H9 (cell line): ENCODE measurements at regions not wholly inside any gene's neighbourhood (a gene's known extent, or its start where the extent isn't known, plus 50 kb on each side); places are given as distances from the start of the nearest gene placed in this dataset.

ENCODE experiments used
- DNase-seq: peaks from one replicate; pipeline ENCODE4 v3.0.0-alpha.2; 2017
- H2AFZ ChIP-seq: one replicate; pipeline ENCODE4 v1.6.1; 2013; ENCODE audit warnings: mild to moderate bottlenecking, low read length, control low read depth, moderate library complexity
- H2AK5ac ChIP-seq: 2 replicates; pipeline ENCODE4 v1.6.1; 2013; ENCODE audit warnings: low read length, control low read depth, mixed read lengths; ENCODE audit not compliant: insufficient read length
- H2BK120ac ChIP-seq: one replicate; pipeline ENCODE4 v1.6.1; 2013; ENCODE audit warnings: low read depth, mild to moderate bottlenecking, low read length, control low read depth, inconsistent platforms; ENCODE audit not compliant: poor library complexity, severe bottlenecking
- H2BK12ac ChIP-seq: 2 replicates; pipeline ENCODE4 v1.6.1; 2013; ENCODE audit warnings: low read length, control low read depth, mixed read lengths, low read depth; ENCODE audit not compliant: insufficient read length
- H2BK15ac ChIP-seq: 2 replicates; pipeline ENCODE4 v1.6.1; 2013; ENCODE audit warnings: low read depth, low read length, control low read depth
- H2BK20ac ChIP-seq: one replicate; pipeline ENCODE4 v1.6.1; 2013; ENCODE audit warnings: low read depth, mild to moderate bottlenecking, low read length, control low read depth, inconsistent platforms; ENCODE audit not compliant: poor library complexity, severe bottlenecking
- H2BK5ac ChIP-seq: 2 replicates; pipeline ENCODE4 v1.6.1; 2013; ENCODE audit warnings: low read length, control low read depth, mixed read lengths; ENCODE audit not compliant: insufficient read length
- H3K14ac ChIP-seq: 2 replicates; pipeline ENCODE4 v1.6.1; 2013; ENCODE audit warnings: low read length, control low read depth; ENCODE audit not compliant: insufficient read depth
- H3K18ac ChIP-seq: 2 replicates; pipeline ENCODE4 v1.6.1; 2013; ENCODE audit warnings: low read depth, mild to moderate bottlenecking, mixed read lengths, low read length, control low read depth; ENCODE audit not compliant: insufficient read length
- H3K23ac ChIP-seq: 2 replicates; pipeline ENCODE4 v1.6.1; 2013; ENCODE audit warnings: low read length, control low read depth, mixed read lengths, low read depth; ENCODE audit not compliant: insufficient read length
- H3K23me2 ChIP-seq: 2 replicates; pipeline ENCODE4 v1.6.1; 2013; ENCODE audit warnings: low read depth, mild to moderate bottlenecking, mixed read lengths, low read length, control low read depth; ENCODE audit not compliant: insufficient read length, poor library complexity, severe bottlenecking
- H3K27ac ChIP-seq: 2 replicates; pipeline ENCODE4 v1.5.1; 2013; ENCODE audit warnings: low read length, control low read depth, mixed read lengths, low read depth; ENCODE audit not compliant: insufficient read length
- H3K27me3 ChIP-seq: 2 replicates; pipeline ENCODE4 v1.6.1; 2013; ENCODE audit warnings: low read length, control low read depth, inconsistent platforms; ENCODE audit not compliant: insufficient read depth
- H3K4ac ChIP-seq: 2 replicates; pipeline ENCODE4 v1.6.1; 2013; ENCODE audit warnings: low read depth, mild to moderate bottlenecking, control low read depth, inconsistent platforms, low read length, moderate library complexity
- H3K4me1 ChIP-seq: 2 replicates; pipeline ENCODE4 v1.6.1; 2013; ENCODE audit warnings: low read length, control low read depth, inconsistent platforms; ENCODE audit not compliant: insufficient read depth
- H3K4me2 ChIP-seq: 2 replicates; pipeline ENCODE4 v1.6.1; 2013; ENCODE audit warnings: low read length, control low read depth, mixed read lengths; ENCODE audit not compliant: insufficient read length, insufficient read depth
- H3K56ac ChIP-seq: 2 replicates; pipeline ENCODE4 v1.6.1; 2013; ENCODE audit warnings: low read depth, mild to moderate bottlenecking, mixed read lengths, low read length, control low read depth; ENCODE audit not compliant: insufficient read length
- H3K79me1 ChIP-seq: 2 replicates; pipeline ENCODE4 v1.6.1; 2013; ENCODE audit warnings: low read depth, mild to moderate bottlenecking, moderate library complexity, low read length, control low read depth, inconsistent platforms; ENCODE audit not compliant: insufficient read depth, poor library complexity, severe bottlenecking
- H3K79me2 ChIP-seq: 2 replicates; pipeline ENCODE4 v1.6.1; 2013; ENCODE audit warnings: low read length, control low read depth, inconsistent platforms; ENCODE audit not compliant: insufficient read depth
- H3K9ac ChIP-seq: 2 replicates; pipeline ENCODE4 v1.6.1; 2013; ENCODE audit warnings: low read length, control low read depth, mixed read lengths; ENCODE audit not compliant: insufficient read length; ENCODE audit errors: extremely low read depth
- H3K9me3 ChIP-seq: one replicate; pipeline ENCODE4 v1.6.1; 2013; ENCODE audit warnings: low read depth, low read length, inconsistent platforms; ENCODE audit not compliant: control insufficient read depth
- H3T11ph ChIP-seq: one replicate; pipeline ENCODE4 v1.6.1; 2013; ENCODE audit warnings: mild to moderate bottlenecking, low read length, control low read depth, inconsistent platforms
- H4K20me1 ChIP-seq: one replicate; pipeline ENCODE4 v1.6.1; 2013; ENCODE audit not compliant: control insufficient read depth, insufficient read length, insufficient read depth
- H4K5ac ChIP-seq: 2 replicates; pipeline ENCODE4 v1.6.1; 2013; ENCODE audit warnings: low read depth, mild to moderate bottlenecking, mixed read lengths, low read length, control low read depth; ENCODE audit not compliant: insufficient read length
- H4K8ac ChIP-seq: replicated peaks from 2 replicates; pipeline ENCODE4 v1.6.1; 2013; ENCODE audit warnings: low read length, control low read depth, mixed read lengths, low read depth; ENCODE audit not compliant: insufficient read length
- H4K91ac ChIP-seq: 2 replicates; pipeline ENCODE4 v1.6.1; 2013; ENCODE audit warnings: low read depth, mild to moderate bottlenecking, moderate library complexity, mixed read lengths, low read length, control low read depth; ENCODE audit not compliant: insufficient read length
- H3K27ac Mint-ChIP-seq, 3 experiments: 2 replicates in 2 of 3; 3 replicates in 1 of 3; pipeline ENCODE4 v1.8.0; 2020 to 2021; ENCODE audit warnings: mixed read lengths in 3 of 3, mild to moderate bottlenecking in 1 of 3, moderate library complexity in 1 of 3
- H3K27me3 Mint-ChIP-seq: 2 replicates; pipeline ENCODE4 v1.8.0; 2021; ENCODE audit warnings: low read depth, mild to moderate bottlenecking, moderate library complexity, mixed read lengths
- H3K36me3 Mint-ChIP-seq, 3 experiments: 2 replicates in 2 of 3; 3 replicates in 1 of 3; pipeline ENCODE4 v1.8.0; 2020 to 2021; ENCODE audit warnings: low read depth in 3 of 3, mixed read lengths in 3 of 3; ENCODE audit not compliant: insufficient read depth in 1 of 3
- H3K4me1 Mint-ChIP-seq, 2 experiments: 2 replicates each; pipeline ENCODE4 v1.8.0; 2020; ENCODE audit warnings: mixed read lengths in 2 of 2
- H3K4me3 Mint-ChIP-seq, 2 experiments: 2 replicates in 1 of 2; 3 replicates in 1 of 2; pipeline ENCODE4 v1.8.0; 2020 to 2021; ENCODE audit warnings: mild to moderate bottlenecking in 2 of 2, mixed read lengths in 2 of 2, moderate library complexity in 1 of 2
- H3K9me3 Mint-ChIP-seq, 2 experiments: 2 replicates in 1 of 2; 3 replicates in 1 of 2; pipeline ENCODE4 v1.8.0; 2020; ENCODE audit warnings: mild to moderate bottlenecking in 2 of 2, mixed read lengths in 2 of 2, moderate library complexity in 1 of 2
- WGBS: extraction: QIAGEN DNeasy Blood & Tissue Kit; methylation state at CpG from one replicate; pipeline ENCODE4 v1.1.7; 2013; ENCODE audit warnings: missing lambda C conversion rate, low lambda C conversion rate, mixed read lengths; ENCODE audit not compliant: insufficient read length; ENCODE audit errors: extremely low coverage; 5-methylcytosine and 5-hydroxymethylcytosine counted together
- TF ChIP-seq, protein P1 (sequence below): fragments of 200-600 bp; sonication (generic); conservative IDR thresholded peaks from 3 replicates; pipeline ENCODE4 v1.8.0; 2021; ENCODE audit warnings: antibody characterized with exemption, mild to moderate bottlenecking

DNA sequence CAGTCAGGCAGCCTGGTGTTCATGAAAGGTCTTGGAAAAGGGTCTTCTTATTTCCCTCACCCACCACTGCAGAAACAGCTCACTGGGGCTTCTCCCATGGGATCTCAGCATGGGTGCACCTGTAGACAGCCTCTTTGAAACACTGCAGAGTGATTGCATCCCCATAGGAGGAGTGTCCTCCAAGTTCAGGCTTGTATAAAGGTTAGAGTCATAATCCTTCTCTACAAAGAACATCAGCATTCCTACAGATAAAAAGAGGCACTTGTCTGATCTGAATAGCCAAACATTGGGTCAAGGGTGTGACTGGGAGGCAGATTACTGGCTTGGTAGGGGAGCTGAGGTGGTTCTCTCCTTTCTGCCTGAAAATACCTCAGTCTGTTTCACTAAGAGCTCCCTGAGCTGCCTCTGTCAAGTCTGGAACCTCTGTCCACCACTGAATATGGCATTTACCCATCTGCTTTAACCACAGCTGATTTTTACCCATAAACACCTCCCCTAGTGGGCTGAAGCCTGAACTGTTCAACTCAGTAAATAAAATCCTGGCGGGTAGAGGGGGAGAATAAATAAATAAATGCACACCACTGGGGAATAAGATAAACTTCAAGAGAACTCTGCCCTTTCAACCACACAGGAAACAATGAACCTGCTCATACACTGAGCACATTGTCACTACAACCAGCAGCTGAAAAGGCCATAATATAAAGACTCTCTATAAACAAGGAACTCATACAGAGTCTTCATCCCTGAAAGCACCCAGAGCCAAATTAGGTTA, 120.7 kb upstream of the SCAF11 start:
- no peak overlapping the region for H4K8ac ChIP-seq
- H3K18ac ChIP-seq = no peak overlapping the region
- peaks cover 0 to 8% of the 10 kb centered on the region in 2 experiments; a peak in 2 of 4 replicates for H3K4me1 Mint-ChIP-seq
- no peak overlapping the region for H3K14ac ChIP-seq
- H3K4me3 Mint-ChIP-seq = no peak overlapping the region
- H3K27me3 ChIP-seq = no peaks in the 10 kb centered on the region
- H3T11ph ChIP-seq = no peak overlapping the region
- H2BK15ac ChIP-seq = no peak overlapping the region
- peaks cover 12 to 25% of the 10 kb centered on the region in 2 experiments; a peak in 4 of 5 replicates for H3K9me3 Mint-ChIP-seq
- H3K27ac Mint-ChIP-seq = no peak overlapping the region
- no peak overlapping the region for H2BK5ac ChIP-seq
- H3K4ac ChIP-seq = no peak overlapping the region
- no peak overlapping the region for H2BK12ac ChIP-seq
- H3K9ac ChIP-seq = no peak overlapping the region
- H3K23ac ChIP-seq = no peak overlapping the region
- no peaks in the 10 kb centered on the region for H3K79me1 ChIP-seq
- H2BK20ac ChIP-seq = no peak overlapping the region
- no peak overlapping the region for H2BK120ac ChIP-seq
- no peak overlapping the region for H3K27ac ChIP-seq
- no peak for DNase-seq
- no peaks in the 10 kb centered on the region for H3K9me3 ChIP-seq
- H4K91ac ChIP-seq = no peak overlapping the region
- no peaks in the 10 kb centered on the region for H3K23me2 ChIP-seq
- H4K20me1 ChIP-seq = no peaks in the 10 kb centered on the region
- no peak overlapping the region for H2AK5ac ChIP-seq
- H3K56ac ChIP-seq = no peak overlapping the region
- H3K79me2 ChIP-seq = no peaks in the 10 kb centered on the region
- 0 out of 2 replicates have a peak, but pooled peaks cover 2% of the 10 kb centered on the region for H3K27me3 Mint-ChIP-seq
- TF ChIP-seq, protein P1, sequence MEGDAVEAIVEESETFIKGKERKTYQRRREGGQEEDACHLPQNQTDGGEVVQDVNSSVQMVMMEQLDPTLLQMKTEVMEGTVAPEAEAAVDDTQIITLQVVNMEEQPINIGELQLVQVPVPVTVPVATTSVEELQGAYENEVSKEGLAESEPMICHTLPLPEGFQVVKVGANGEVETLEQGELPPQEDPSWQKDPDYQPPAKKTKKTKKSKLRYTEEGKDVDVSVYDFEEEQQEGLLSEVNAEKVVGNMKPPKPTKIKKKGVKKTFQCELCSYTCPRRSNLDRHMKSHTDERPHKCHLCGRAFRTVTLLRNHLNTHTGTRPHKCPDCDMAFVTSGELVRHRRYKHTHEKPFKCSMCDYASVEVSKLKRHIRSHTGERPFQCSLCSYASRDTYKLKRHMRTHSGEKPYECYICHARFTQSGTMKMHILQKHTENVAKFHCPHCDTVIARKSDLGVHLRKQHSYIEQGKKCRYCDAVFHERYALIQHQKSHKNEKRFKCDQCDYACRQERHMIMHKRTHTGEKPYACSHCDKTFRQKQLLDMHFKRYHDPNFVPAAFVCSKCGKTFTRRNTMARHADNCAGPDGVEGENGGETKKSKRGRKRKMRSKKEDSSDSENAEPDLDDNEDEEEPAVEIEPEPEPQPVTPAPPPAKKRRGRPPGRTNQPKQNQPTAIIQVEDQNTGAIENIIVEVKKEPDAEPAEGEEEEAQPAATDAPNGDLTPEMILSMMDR = peak; percentile 35; the same call in 2 of the 3 replicates
- no peak overlapping the region for H4K5ac ChIP-seq
- H3K4me2 ChIP-seq = no peak overlapping the region
- no peaks in the 10 kb centered on the region for H3K4me1 ChIP-seq
- H2AFZ ChIP-seq = no peak overlapping the region
- peaks cover 0 to 23% (median 0%) of the 10 kb centered on the region in 3 experiments; a peak in 3 of 7 replicates for H3K36me3 Mint-ChIP-seq
- no CpG with 5 or more reads among the region's 1 CpG for WGBS
